Neuronal stem cell (in vitro differentiated cells): ENCODE measurements at regions not wholly inside any gene's neighbourhood (a gene's known extent, or its start where the extent isn't known, plus 50 kb on each side); places are given as distances from the start of the nearest gene placed in this dataset.

Experiments
- DNase-seq: peaks from one replicate; pipeline ENCODE4 v3.0.0-alpha.2; 2013; ENCODE audit warnings: low spot score
- H2AFZ ChIP-seq: one replicate; pipeline ENCODE4 v1.6.1; 2013; ENCODE audit warnings: mild to moderate bottlenecking, low read length, inconsistent platforms
- H2AK5ac ChIP-seq: 2 replicates; pipeline ENCODE4 v1.6.1; 2013; ENCODE audit warnings: low read depth, mild to moderate bottlenecking, inconsistent platforms, low read length, moderate library complexity, mixed read lengths
- H2BK120ac ChIP-seq: 2 replicates; pipeline ENCODE4 v1.6.1; 2013; ENCODE audit warnings: low read depth, mild to moderate bottlenecking, inconsistent platforms, low read length, moderate library complexity, mixed read lengths
- H2BK12ac ChIP-seq: one replicate; pipeline ENCODE4 v1.6.1; 2013; ENCODE audit warnings: low read length, inconsistent platforms
- H2BK15ac ChIP-seq: 2 replicates; pipeline ENCODE4 v1.6.1; 2013; ENCODE audit warnings: mild to moderate bottlenecking, low read length, inconsistent platforms, mixed read lengths
- H2BK5ac ChIP-seq: one replicate; pipeline ENCODE4 v1.6.1; 2013; ENCODE audit warnings: inconsistent platforms, mild to moderate bottlenecking, low read length, moderate library complexity
- H3K14ac ChIP-seq: one replicate; pipeline ENCODE4 v1.6.1; 2013; ENCODE audit warnings: low read length, inconsistent platforms
- H3K18ac ChIP-seq: 2 replicates; pipeline ENCODE4 v1.6.1; 2013; ENCODE audit warnings: low read length, inconsistent platforms
- H3K23ac ChIP-seq: 2 replicates; pipeline ENCODE4 v1.6.1; 2013; ENCODE audit warnings: low read depth, mild to moderate bottlenecking, mixed read lengths, low read length, inconsistent platforms; ENCODE audit not compliant: poor library complexity
- H3K27ac ChIP-seq: replicated peaks from 3 replicates; pipeline ENCODE4 v1.5.1; 2013; ENCODE audit warnings: low read length, inconsistent platforms
- H3K27me3 ChIP-seq, 3 experiments: 2 replicates each; pipeline ENCODE4 v1.6.1; 2013; ENCODE audit warnings: low read length in 3 of 3, mild to moderate bottlenecking in 2 of 3, inconsistent platforms in 1 of 3, low read depth in 1 of 3, mixed read lengths in 1 of 3, moderate library complexity in 1 of 3; ENCODE audit not compliant: control insufficient read depth in 3 of 3, insufficient read depth in 3 of 3
- H3K36me3 ChIP-seq, 2 donors: replicated peaks in 1 of 2; 2 replicates each; pipeline ENCODE4 v1.6.1; 2013; ENCODE audit warnings: low read length in 2 of 2; ENCODE audit not compliant: control insufficient read depth in 2 of 2, insufficient read depth in 2 of 2
- H3K4ac ChIP-seq: 2 replicates; pipeline ENCODE4 v1.6.1; 2013; ENCODE audit warnings: inconsistent platforms, mild to moderate bottlenecking, low read length, moderate library complexity
- H3K4me1 ChIP-seq, 2 donors: 1 replicate in 1 of 2; 2 replicates in 1 of 2; pipeline ENCODE4 v1.6.1; 2013; ENCODE audit warnings: low read length in 2 of 2, low read depth in 1 of 2; ENCODE audit not compliant: control insufficient read depth in 2 of 2, insufficient read depth in 1 of 2
- H3K4me2 ChIP-seq: one replicate; pipeline ENCODE4 v1.6.1; 2013; ENCODE audit warnings: mild to moderate bottlenecking, low read length, inconsistent platforms; ENCODE audit not compliant: insufficient read depth, poor library complexity, severe bottlenecking
- H3K4me3 ChIP-seq, 2 donors: 2 replicates each; pipeline ENCODE4 v1.5.1; 2013; ENCODE audit warnings: low read length in 2 of 2, mild to moderate bottlenecking in 2 of 2, inconsistent platforms in 1 of 2, moderate library complexity in 1 of 2
- H3K79me1 ChIP-seq: one replicate; pipeline ENCODE4 v1.6.1; 2013; ENCODE audit warnings: low read depth, mild to moderate bottlenecking, inconsistent platforms, low read length, moderate library complexity
- H3K9ac ChIP-seq: one replicate; pipeline ENCODE4 v1.6.1; 2013; ENCODE audit warnings: mild to moderate bottlenecking, low read depth, low read length, inconsistent platforms; ENCODE audit not compliant: poor library complexity
- H3K9me3 ChIP-seq, 2 donors: replicated peaks in 1 of 2; 2 replicates each; pipeline versions ENCODE3 to v1.6.1; 2013; ENCODE audit warnings: low read length in 2 of 2, mild to moderate bottlenecking in 2 of 2, inconsistent platforms in 1 of 2, low read depth in 1 of 2, mixed read lengths in 1 of 2, moderate library complexity in 1 of 2; ENCODE audit not compliant: control insufficient read depth in 2 of 2, insufficient read depth in 1 of 2
- H4K8ac ChIP-seq: one replicate; pipeline ENCODE4 v1.6.1; 2013; ENCODE audit warnings: low read depth, mild to moderate bottlenecking, inconsistent platforms, low read length, moderate library complexity
- H4K91ac ChIP-seq: one replicate; pipeline ENCODE4 v1.6.1; 2013; ENCODE audit warnings: low read length, low read depth, mild to moderate bottlenecking, inconsistent platforms; ENCODE audit not compliant: poor library complexity
- WGBS, 2 donors: extraction: QIAGEN DNeasy Blood & Tissue Kit; methylation state at CpG; one replicate each; pipeline ENCODE4 v1.1.7; 2013; ENCODE audit warnings: missing lambda C conversion rate in 2 of 2, mixed read lengths in 1 of 2; ENCODE audit not compliant: insufficient read length in 2 of 2, insufficient replicate concordance in 1 of 2; ENCODE audit errors: extremely low coverage in 2 of 2; 5-methylcytosine and 5-hydroxymethylcytosine counted together

DNA sequence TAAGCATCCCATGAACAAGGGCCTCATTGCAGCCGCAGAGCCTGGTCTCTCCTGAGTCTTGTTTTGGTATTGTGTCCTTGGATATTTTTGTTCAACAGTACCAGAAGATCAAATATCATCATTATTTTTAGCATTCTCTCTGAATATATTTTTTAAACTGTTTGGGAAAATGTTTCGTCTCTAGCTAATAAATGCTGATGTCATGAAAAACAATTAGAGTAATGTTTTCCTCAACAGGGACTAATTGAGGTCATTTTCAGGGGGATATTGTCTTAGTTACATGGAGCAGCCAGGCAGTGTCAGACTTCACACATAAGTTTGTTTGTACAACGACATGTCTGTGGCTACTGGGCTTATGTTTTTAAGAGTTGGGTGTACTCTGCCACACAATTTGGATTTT lies 805.3 kb upstream of the SOX9 start:
- Histone ChIP-seq H2BK120ac (no peak overlapping the region), H3K9ac (no peak overlapping the region), H3K79me1 (no peaks in the 10 kb centered on the region), H3K4ac (no peak overlapping the region), H4K91ac (no peak overlapping the region), H2AK5ac (no peak overlapping the region), H3K9me3 (no peaks in the 10 kb centered on the region), H3K18ac (no peak overlapping the region), H2BK15ac (no peak overlapping the region), H2AFZ (no peak overlapping the region), H3K23ac (no peak overlapping the region), H3K4me3 (no peak overlapping the region), H2BK12ac (no peak overlapping the region), H3K27me3 (no peaks in the 10 kb centered on the region), H3K36me3 (no peaks in the 10 kb centered on the region), H3K4me2 (no peak overlapping the region), H3K27ac (no peak overlapping the region), H3K14ac (no peak overlapping the region), H4K8ac (no peak overlapping the region), H2BK5ac (no peak overlapping the region), H3K4me1 (no peaks in the 10 kb centered on the region)
- DNase-seq: no peak
- WGBS, 2 donors: no CpG with 5 or more reads among the region's 3 CpGs

DNA sequence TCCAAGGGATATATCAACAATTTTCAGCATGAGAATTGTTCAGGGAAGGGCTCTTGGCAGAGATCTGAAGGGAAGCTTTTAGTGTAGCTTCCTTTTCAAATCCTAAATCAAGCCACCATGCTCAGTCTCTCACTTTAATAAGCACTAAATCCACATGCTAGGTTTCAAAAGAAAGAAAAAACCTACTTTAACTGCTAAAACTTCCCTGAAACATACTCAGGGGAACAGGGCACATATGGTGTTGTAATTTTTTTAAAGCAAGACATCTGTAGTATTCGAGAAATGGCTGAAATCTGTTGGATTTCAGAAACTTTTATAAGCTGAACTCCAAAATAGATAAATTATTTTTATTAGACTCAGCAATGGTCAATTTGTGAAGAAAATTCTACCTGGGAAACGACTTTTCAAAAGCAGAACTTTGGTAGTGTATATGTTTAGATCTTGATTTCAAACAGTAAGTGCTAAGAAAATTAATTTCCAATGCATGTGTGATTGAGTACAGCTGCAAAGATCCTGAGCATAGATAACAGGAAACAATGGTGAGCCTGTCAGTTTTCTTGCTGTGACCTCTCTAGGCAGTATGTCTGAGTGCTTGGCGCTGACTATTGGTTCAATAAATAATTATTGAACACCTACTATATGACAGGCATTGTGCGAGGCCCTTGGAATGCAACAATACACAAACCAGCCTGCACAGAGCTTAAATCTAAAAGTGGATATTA lies 804.5 kb upstream of the SOX9 start:
- H3K27ac ChIP-seq: no peak overlapping the region
- H3K4ac ChIP-seq: no peak overlapping the region
- no peak overlapping the region for H2BK15ac ChIP-seq
- H2BK5ac ChIP-seq: no peak overlapping the region
- no peak overlapping the region for H3K23ac ChIP-seq
- no peak overlapping the region for H4K8ac ChIP-seq
- H4K91ac ChIP-seq: no peak overlapping the region
- H3K14ac ChIP-seq: no peak overlapping the region
- no peak overlapping the region for H2BK12ac ChIP-seq
- WGBS, 2 donors: no CpG with 5 or more reads among the region's 4 CpGs
- no peak overlapping the region for H2BK120ac ChIP-seq
- no peaks in the 10 kb centered on the region for H3K4me1 ChIP-seq
- no peak overlapping the region for H3K9ac ChIP-seq
- DNase-seq: no peak
- H3K9me3 ChIP-seq: no peaks in the 10 kb centered on the region
- H2AK5ac ChIP-seq: no peak overlapping the region
- no peaks in the 10 kb centered on the region for H3K27me3 ChIP-seq
- H3K79me1 ChIP-seq: no peaks in the 10 kb centered on the region
- H3K18ac ChIP-seq: no peak overlapping the region
- H3K4me2 ChIP-seq: no peak overlapping the region
- no peak overlapping the region for H3K4me3 ChIP-seq
- no peaks in the 10 kb centered on the region for H3K36me3 ChIP-seq
- no peak overlapping the region for H2AFZ ChIP-seq

DNA sequence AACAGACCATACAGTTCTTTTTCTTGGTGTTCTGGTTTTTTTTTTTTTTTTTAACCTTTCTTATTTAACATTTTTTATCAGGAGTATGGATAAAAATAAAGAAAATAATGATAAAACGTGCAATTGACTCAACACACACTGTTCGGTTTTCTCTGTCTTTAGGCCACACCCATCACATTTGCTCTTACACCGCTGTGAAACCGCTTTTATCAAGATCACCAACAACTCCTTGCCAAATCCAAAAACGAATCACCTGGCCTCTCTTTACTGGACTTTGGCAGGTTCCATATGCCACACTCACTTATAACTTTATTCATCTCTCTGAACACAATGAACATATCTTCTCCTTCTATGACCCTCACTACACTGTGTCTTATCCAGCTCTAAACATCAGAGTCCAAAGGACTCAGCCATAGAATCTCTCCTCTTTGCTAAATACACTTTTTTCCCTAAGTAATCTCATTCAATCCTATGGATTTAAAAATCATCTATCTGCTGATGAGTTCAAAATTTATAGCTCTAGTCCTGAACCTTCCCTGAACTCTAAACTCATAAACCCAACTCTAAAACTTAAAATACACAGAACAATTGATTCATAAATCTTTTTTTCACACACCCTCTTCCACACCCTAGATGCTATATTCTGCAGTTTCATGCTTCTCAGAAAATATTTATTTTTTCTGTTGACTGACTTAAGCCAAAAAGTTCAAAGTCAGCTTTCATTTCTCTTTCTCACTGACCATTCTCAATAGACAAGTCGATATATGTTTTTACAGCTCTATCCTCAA lies 800.6 kb upstream of the SOX9 start:
- Histone ChIP-seq H3K23ac (no peak overlapping the region), H3K79me1 (no peaks in the 10 kb centered on the region), H3K27ac (no peak overlapping the region), H2BK15ac (no peak overlapping the region), H4K91ac (no peak overlapping the region), H3K9me3 (no peaks in the 10 kb centered on the region), H2BK12ac (no peak overlapping the region), H2BK120ac (no peak overlapping the region), H2AFZ (no peak overlapping the region), H3K4me3 (no peak overlapping the region), H3K27me3 (no peaks in the 10 kb centered on the region), H2AK5ac (no peak overlapping the region), H3K36me3 (no peaks in the 10 kb centered on the region), H3K9ac (no peak overlapping the region), H3K4me2 (no peak overlapping the region), H3K4me1 (no peaks in the 10 kb centered on the region), H3K18ac (no peak overlapping the region), H2BK5ac (no peak overlapping the region), H3K4ac (no peak overlapping the region), H4K8ac (no peak overlapping the region), H3K14ac (no peak overlapping the region)
- WGBS, 2 donors: no CpG with 5 or more reads among the region's 6 CpGs
- no peak for DNase-seq

DNA sequence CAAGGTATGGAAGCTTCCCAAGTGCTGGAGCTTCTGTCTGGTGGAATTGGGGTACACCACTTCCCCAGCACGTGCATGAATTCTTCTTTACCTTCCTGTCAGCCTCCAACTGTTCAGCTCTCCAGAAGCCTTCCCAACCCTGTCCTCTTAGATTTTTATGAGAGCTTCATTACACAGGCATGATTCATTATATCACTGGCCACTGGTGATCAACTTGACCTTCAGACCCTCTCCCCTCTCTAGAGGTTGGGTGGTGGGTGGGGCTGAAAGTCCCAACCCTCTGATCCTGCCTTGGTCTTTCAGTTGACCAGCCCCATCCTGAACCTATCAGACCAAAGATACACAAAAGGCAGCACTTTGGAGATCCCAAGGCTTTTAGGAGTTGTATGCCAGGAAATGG lies 795.7 kb upstream of the SOX9 start:
- Histone ChIP-seq H3K4me1 (no peaks in the 10 kb centered on the region), H2BK120ac (no peak overlapping the region), H3K27me3 (no peaks in the 10 kb centered on the region), H3K4me2 (no peak overlapping the region), H3K79me1 (no peaks in the 10 kb centered on the region), H3K9ac (no peak overlapping the region), H4K8ac (no peak overlapping the region), H3K18ac (no peak overlapping the region), H3K27ac (no peak overlapping the region), H2BK15ac (no peak overlapping the region), H3K14ac (no peak overlapping the region), H3K4me3 (no peak overlapping the region), H2BK12ac (no peak overlapping the region), H4K91ac (no peak overlapping the region), H2AFZ (no peak overlapping the region), H2BK5ac (no peak overlapping the region), H3K23ac (no peak overlapping the region), H3K9me3 (no peaks in the 10 kb centered on the region), H3K36me3 (no peaks in the 10 kb centered on the region), H2AK5ac (no peak overlapping the region), H3K4ac (no peak overlapping the region)
- no CpG with 5 or more reads among the region's 1 CpG for WGBS, 2 donors
- DNase-seq: no peak
